Calu3 (cell line): ENCODE measurements at regions not wholly inside any gene's neighbourhood (a gene's known extent, or its start where the extent isn't known, plus 50 kb on each side); places are given as distances from the start of the nearest gene placed in this dataset.

Experiments used
- BruUV-seq: library from RNA; stranded (reverse); fragments of 400-500 nt; replicated peaks from 2 replicates; lab custom pipeline; 2021; lab: Mats Ljungman, UMichigan
- CTCF ChIA-PET: fragments of 300-600 bp; sonication (Branson Sonifier 250); formaldehyde crosslinking; loops from one replicate; lab custom pipeline; 2022; ENCODE audit warnings: antibody characterized with exemption; lab: Charles Lee
- DNase-seq: peaks from one replicate; pipeline ENCODE4 v3.0.0; 2022
- H3K27ac Mint-ChIP-seq: one replicate; pipeline ENCODE4 v1.8.0; 2022; ENCODE audit warnings: mixed read lengths; ENCODE audit not compliant: unreplicated experiment
- H3K27me3 Mint-ChIP-seq: one replicate; pipeline ENCODE4 v1.8.0; 2022; ENCODE audit warnings: mixed read lengths; ENCODE audit not compliant: unreplicated experiment
- H3K36me3 Mint-ChIP-seq: one replicate; pipeline ENCODE4 v1.8.0; 2022; ENCODE audit warnings: mild to moderate bottlenecking, moderate library complexity, mixed read lengths; ENCODE audit not compliant: insufficient read depth, unreplicated experiment
- H3K4me1 Mint-ChIP-seq: one replicate; pipeline ENCODE4 v1.8.0; 2022; ENCODE audit warnings: mild to moderate bottlenecking, low read depth, mixed read lengths; ENCODE audit not compliant: unreplicated experiment
- H3K4me3 Mint-ChIP-seq: one replicate; pipeline ENCODE4 v1.8.0; 2022; ENCODE audit warnings: mild to moderate bottlenecking, low read depth, moderate library complexity, mixed read lengths; ENCODE audit not compliant: unreplicated experiment
- H3K9me3 Mint-ChIP-seq: one replicate; pipeline ENCODE4 v1.8.0; 2022; ENCODE audit warnings: low read depth, mixed read lengths; ENCODE audit not compliant: unreplicated experiment
- intact Hi-C: fragments of 100-400 bp; cut with micrococcal nuclease; formaldehyde crosslinking; loops from one replicate; pipeline ENCODE4 v1.10.0; 2022; ENCODE audit not compliant: unreplicated experiment
- TF ChIP-seq, protein P1 (sequence below): fragments of 200-600 bp; IDR thresholded peaks from one replicate; pipeline ENCODE4 v1.8.0; 2022; ENCODE audit warnings: antibody characterized with exemption; ENCODE audit not compliant: unreplicated experiment

DNA sequence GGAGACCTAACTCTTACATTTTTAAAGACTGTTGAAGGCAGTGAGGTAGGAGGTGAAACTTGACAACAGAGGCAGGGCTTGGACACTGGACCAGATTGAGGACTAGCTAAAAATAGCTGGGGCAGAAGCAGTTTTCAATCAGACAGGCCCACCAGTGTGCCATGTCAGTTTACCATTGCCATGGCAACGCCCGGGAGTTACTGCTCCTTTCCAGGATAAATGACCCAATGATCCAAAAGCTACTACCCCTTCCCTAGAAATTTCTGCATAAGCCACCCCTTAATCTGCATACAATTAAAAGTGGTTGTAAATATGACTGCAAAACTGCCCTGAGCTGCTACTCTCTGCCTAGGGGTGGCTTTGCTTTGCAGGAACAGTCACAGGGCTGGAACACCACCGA is 53.2 kb upstream of the PKP2 start:
- TF ChIP-seq, protein P1, sequence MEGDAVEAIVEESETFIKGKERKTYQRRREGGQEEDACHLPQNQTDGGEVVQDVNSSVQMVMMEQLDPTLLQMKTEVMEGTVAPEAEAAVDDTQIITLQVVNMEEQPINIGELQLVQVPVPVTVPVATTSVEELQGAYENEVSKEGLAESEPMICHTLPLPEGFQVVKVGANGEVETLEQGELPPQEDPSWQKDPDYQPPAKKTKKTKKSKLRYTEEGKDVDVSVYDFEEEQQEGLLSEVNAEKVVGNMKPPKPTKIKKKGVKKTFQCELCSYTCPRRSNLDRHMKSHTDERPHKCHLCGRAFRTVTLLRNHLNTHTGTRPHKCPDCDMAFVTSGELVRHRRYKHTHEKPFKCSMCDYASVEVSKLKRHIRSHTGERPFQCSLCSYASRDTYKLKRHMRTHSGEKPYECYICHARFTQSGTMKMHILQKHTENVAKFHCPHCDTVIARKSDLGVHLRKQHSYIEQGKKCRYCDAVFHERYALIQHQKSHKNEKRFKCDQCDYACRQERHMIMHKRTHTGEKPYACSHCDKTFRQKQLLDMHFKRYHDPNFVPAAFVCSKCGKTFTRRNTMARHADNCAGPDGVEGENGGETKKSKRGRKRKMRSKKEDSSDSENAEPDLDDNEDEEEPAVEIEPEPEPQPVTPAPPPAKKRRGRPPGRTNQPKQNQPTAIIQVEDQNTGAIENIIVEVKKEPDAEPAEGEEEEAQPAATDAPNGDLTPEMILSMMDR = no peak
- intact Hi-C loops = loop anchor here (5.0 to 10.0 kb wide), 4 partner anchors 135 to 657 kb away; no protein-coding TSS in a partner anchor
- Mint-ChIP-seq H3K27ac (no peak overlapping the region), H3K4me3 (no peak overlapping the region), H3K27me3 (no peaks in the 10 kb centered on the region), H3K36me3 (no peaks in the 10 kb centered on the region), H3K9me3 (no peaks in the 10 kb centered on the region), H3K4me1 (peaks cover 11% of the 10 kb centered on the region)
- no peak for DNase-seq
- CTCF ChIA-PET = interaction anchor here (1.4 kb wide), 1 partner anchor 193 kb away, joined by 3 read pairs; the partner anchor contains the start of gene YARS2
- BruUV-seq = no TSS peak

DNA sequence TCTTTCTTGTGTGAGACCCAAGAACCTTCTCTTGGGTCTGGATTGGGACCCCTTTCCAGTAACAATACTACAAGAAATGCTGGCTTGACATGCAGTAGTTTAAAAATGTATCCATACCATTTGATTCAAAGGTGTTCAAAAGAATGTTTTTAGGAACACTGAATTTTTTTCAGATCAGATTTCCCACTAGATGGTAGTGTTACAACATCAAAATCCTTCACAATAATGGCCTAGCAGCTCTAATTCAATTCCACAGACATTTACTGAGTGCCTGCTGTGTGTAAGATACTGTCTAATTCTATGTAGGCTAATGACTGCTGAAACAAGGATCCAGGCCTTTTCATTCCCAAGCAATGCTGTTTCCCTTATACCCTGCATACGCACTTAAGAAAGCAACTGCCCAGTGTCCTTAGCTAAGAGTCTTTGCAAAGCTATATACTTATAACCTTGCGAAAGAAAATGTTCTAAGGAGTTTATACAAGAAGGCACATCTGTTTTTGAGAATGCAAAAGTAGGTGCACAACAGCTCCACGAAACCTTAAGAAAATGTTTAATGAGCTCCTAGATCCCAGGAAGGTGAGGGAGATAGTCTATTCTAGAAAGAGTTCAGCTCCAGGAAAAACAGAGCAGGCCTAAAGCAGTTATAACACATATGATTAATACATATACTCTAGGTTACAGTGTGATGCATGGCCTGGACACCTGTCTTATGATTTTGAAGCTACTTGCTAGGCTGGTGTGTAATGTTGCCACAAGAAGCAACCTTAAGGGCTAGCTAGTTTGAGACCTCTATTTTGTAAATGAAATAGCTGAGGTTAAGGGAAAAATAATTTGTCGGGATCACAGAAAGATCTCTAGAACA is 50.9 kb upstream of the PKP2 start:
- no peaks in the 10 kb centered on the region for H3K9me3 Mint-ChIP-seq
- DNase-seq = no peak
- BruUV-seq = no TSS peak
- H3K4me3 Mint-ChIP-seq = no peak overlapping the region
- no peak overlapping the region for H3K27ac Mint-ChIP-seq
- H3K27me3 Mint-ChIP-seq = no peaks in the 10 kb centered on the region
- TF ChIP-seq, protein P1 = no peak
- CTCF ChIA-PET = interaction anchor here (0.5 to 1.7 kb wide), 6 partner anchors 97 to 1084 kb away, joined by 3 to 11 read pairs (median 4); partner anchors contain the start of genes ALG10 and YARS2
- intact Hi-C loops = loop anchor here (1.0 to 10.0 kb wide), 6 partner anchors 137 to 1074 kb away; no protein-coding TSS in a partner anchor
- H3K4me1 Mint-ChIP-seq = peaks cover 11% of the 10 kb centered on the region
- H3K36me3 Mint-ChIP-seq = no peaks in the 10 kb centered on the region

DNA sequence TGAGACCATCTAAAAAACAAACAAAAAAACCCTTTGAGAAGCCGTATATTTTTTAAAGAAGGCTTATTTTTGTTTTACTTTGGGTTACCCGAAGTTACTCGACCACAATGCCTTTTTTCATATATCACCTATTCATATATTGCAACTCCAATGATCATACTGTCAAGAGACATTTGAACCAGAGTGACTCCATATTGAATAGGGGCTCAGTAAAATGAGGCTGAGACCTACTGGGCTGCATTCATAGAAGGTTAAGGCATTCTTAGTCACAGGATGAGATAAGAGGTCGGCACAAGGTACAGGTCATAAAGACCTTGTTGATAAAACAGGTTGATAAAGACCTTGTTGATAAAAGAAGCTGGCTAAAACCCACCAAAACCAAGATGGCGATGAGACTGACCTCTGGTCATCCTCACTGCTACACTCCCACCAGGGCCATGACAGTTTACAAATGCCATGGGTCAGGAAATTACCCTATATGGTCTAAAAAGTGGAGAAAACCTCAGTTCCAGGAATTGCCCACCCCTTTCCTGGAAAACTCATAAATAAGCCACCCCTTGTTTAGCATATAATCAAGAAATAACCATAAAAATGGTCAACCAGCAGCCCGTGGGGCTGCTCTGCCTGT is 50.0 kb upstream of the PKP2 start:
- H3K4me3 Mint-ChIP-seq = no peak overlapping the region
- no peak for DNase-seq
- no peaks in the 10 kb centered on the region for H3K27me3 Mint-ChIP-seq
- CTCF ChIA-PET = interaction anchor here (1.4 to 1.7 kb wide), 3 partner anchors 191 to 1076 kb away, joined by 6 to 11 read pairs (median 10); partner anchors contain the start of genes ALG10 and YARS2
- intact Hi-C loops = loop anchor here (1.0 to 10.0 kb wide), 6 partner anchors 138 to 1075 kb away; no protein-coding TSS in a partner anchor
- BruUV-seq = no TSS peak
- TF ChIP-seq, protein P1 = no peak
- H3K27ac Mint-ChIP-seq = no peak overlapping the region
- H3K9me3 Mint-ChIP-seq = no peaks in the 10 kb centered on the region
- H3K36me3 Mint-ChIP-seq = no peaks in the 10 kb centered on the region
- H3K4me1 Mint-ChIP-seq = peaks cover 11% of the 10 kb centered on the region
